Body of pancreas (tissue), 4 donors: ENCODE measurements at regions not wholly inside any gene's neighbourhood (a gene's known extent, or its start where the extent isn't known, plus 50 kb on each side); places are given as distances from the start of the nearest gene placed in this dataset.

Experiments
- CTCF ChIP-seq, 7 experiments: fragments of 450-650 bp in 4 of 7; fragments of 200-600 bp in 3 of 7; sonication (generic) in 3 of 7; IDR thresholded peaks; one replicate each; pipeline ENCODE4 v1.5.1; 2016 to 2019; ENCODE audit warnings: antibody characterized with exemption in 7 of 7
- POLR2A ChIP-seq, 3 donors: fragments of 450-650 bp; IDR thresholded peaks; one replicate each; pipeline ENCODE4 v1.6.1; 2016; ENCODE audit warnings: antibody characterized with exemption in 3 of 3, mild to moderate bottlenecking in 2 of 3

GRCh38 chr3:72272356-72272755 lies 487.4 kb upstream of the PROK2 start:
- no peak for TF ChIP-seq CTCF (IDR thresholded peaks at IDR 0.05)
- TF ChIP-seq POLR2A (IDR thresholded peaks at IDR 0.05), result no peak
